CD14-positive monocyte (primary cell): ENCODE measurements at regions not wholly inside any gene's neighbourhood (a gene's known extent, or its start where the extent isn't known, plus 50 kb on each side); places are given as distances from the start of the nearest gene placed in this dataset.
"Not testable (repeated sequence)": the region's sequence is repeated elsewhere in the genome, so short reads cannot be mapped to it uniquely, and the experiment has no call there.

Source experiments
- DNase-seq, 3 donors: peaks; one replicate each; pipeline ENCODE4 v3.0.0-alpha.2; 2011 to 2022
- H2AFZ ChIP-seq: 2 replicates; pipeline ENCODE4 v1.6.0; 2012; ENCODE audit warnings: mild to moderate bottlenecking, low read depth, low read length, inconsistent platforms; ENCODE audit not compliant: insufficient read depth, poor library complexity, severe bottlenecking
- H3K27ac ChIP-seq, 2 donors: 1 replicate in 1 of 2; 2 replicates in 1 of 2; pipeline ENCODE4 v1.5.1; 2012 to 2013; ENCODE audit warnings: low read length in 2 of 2, control low read depth in 1 of 2, inconsistent platforms in 1 of 2, low read depth in 1 of 2, mild to moderate bottlenecking in 1 of 2
- H3K27me3 ChIP-seq, 2 donors: one replicate each; pipeline versions ENCODE4 v1.6.0 to v1.6.1; 2011 to 2013; ENCODE audit warnings: low read length in 2 of 2; ENCODE audit not compliant: control insufficient read depth in 2 of 2, insufficient read depth in 2 of 2
- H3K36me3 ChIP-seq, 2 donors: replicated peaks in 1 of 2; 1 replicate in 1 of 2; 2 replicates in 1 of 2; pipeline versions ENCODE4 v1.5.1 to v1.6.1; 2012 to 2013; ENCODE audit warnings: low read length in 2 of 2, control low read depth in 1 of 2, inconsistent platforms in 1 of 2, mild to moderate bottlenecking in 1 of 2; ENCODE audit not compliant: insufficient read depth in 2 of 2, control insufficient read depth in 1 of 2
- H3K4me1 ChIP-seq, 2 donors: 1 replicate in 1 of 2; 2 replicates in 1 of 2; pipeline versions ENCODE4 v1.5.1 to v1.6.1; 2012 to 2013; ENCODE audit warnings: low read length in 2 of 2, control low read depth in 1 of 2, inconsistent platforms in 1 of 2, mild to moderate bottlenecking in 1 of 2, moderate library complexity in 1 of 2; ENCODE audit not compliant: insufficient read depth in 2 of 2, control insufficient read depth in 1 of 2
- H3K4me2 ChIP-seq: replicated peaks from 2 replicates; pipeline ENCODE3; 2012; ENCODE audit warnings: low read length, moderate library complexity, mild to moderate bottlenecking; ENCODE audit not compliant: poor library complexity, severe bottlenecking; ENCODE audit errors: extremely low read depth
- H3K4me3 ChIP-seq, 3 experiments: fragments of 200-600 bp in 1 of 3; sonication (generic) in 1 of 3; replicated peaks in 1 of 3; 1 replicate in 2 of 3; 2 replicates in 1 of 3; pipeline ENCODE4 v1.5.1; 2011 to 2013; ENCODE audit warnings: low read length in 3 of 3, mild to moderate bottlenecking in 3 of 3, control low read depth in 2 of 3, low read depth in 2 of 3, inconsistent platforms in 1 of 3, moderate library complexity in 1 of 3
- H3K79me2 ChIP-seq: 2 replicates; pipeline ENCODE4 v1.6.0; 2012; ENCODE audit warnings: mild to moderate bottlenecking, control low read depth, inconsistent platforms, low read length, moderate library complexity; ENCODE audit not compliant: insufficient read depth
- H3K9ac ChIP-seq: 2 replicates; pipeline ENCODE4 v1.6.0; 2017; ENCODE audit warnings: low read length, mild to moderate bottlenecking; ENCODE audit not compliant: insufficient read depth, poor library complexity, severe bottlenecking
- H3K9me3 ChIP-seq, 2 donors: replicated peaks in 1 of 2; 1 replicate in 1 of 2; 2 replicates in 1 of 2; pipeline versions ENCODE4 v1.5.1 to v1.6.1; 2012 to 2013; ENCODE audit warnings: low read length in 2 of 2, control low read depth in 1 of 2; ENCODE audit not compliant: control insufficient read depth in 1 of 2, insufficient read depth in 1 of 2
- H4K20me1 ChIP-seq: 2 replicates; pipeline ENCODE4 v1.6.0; 2012; ENCODE audit warnings: mild to moderate bottlenecking, low read length, control low read depth, moderate library complexity; ENCODE audit not compliant: insufficient read depth
- H3K27ac Mint-ChIP-seq, 7 donors: one replicate each; pipeline ENCODE4 v1.8.0; 2020; ENCODE audit warnings: mild to moderate bottlenecking in 7 of 7, mixed read lengths in 7 of 7, moderate library complexity in 6 of 7, inconsistent platforms in 2 of 7
- H3K27me3 Mint-ChIP-seq, 3 donors: one replicate each; pipeline ENCODE4 v1.8.0; 2021 to 2022; ENCODE audit warnings: low read depth in 3 of 3, mild to moderate bottlenecking in 3 of 3, mixed read lengths in 3 of 3, moderate library complexity in 3 of 3, inconsistent platforms in 1 of 3
- H3K36me3 Mint-ChIP-seq, 2 donors: one replicate each; pipeline ENCODE4 v1.8.0; 2020; ENCODE audit warnings: mixed read lengths in 2 of 2, inconsistent platforms in 1 of 2, mild to moderate bottlenecking in 1 of 2
- H3K4me1 Mint-ChIP-seq: one replicate; pipeline ENCODE4 v1.8.0; 2020; ENCODE audit warnings: mild to moderate bottlenecking, mixed read lengths
- H3K4me3 Mint-ChIP-seq, 2 donors: one replicate each; pipeline ENCODE4 v1.8.0; 2020; ENCODE audit warnings: mild to moderate bottlenecking in 2 of 2, mixed read lengths in 2 of 2, moderate library complexity in 1 of 2
- H3K9me3 Mint-ChIP-seq, 7 donors: one replicate each; pipeline ENCODE4 v1.8.0; 2020 to 2022; ENCODE audit warnings: mixed read lengths in 7 of 7, mild to moderate bottlenecking in 6 of 7, moderate library complexity in 6 of 7, inconsistent platforms in 2 of 7
- CTCF ChIP-seq: fragments of 200-600 bp; IDR thresholded peaks from one replicate; pipeline ENCODE4 v1.8.0; 2022; ENCODE audit warnings: antibody characterized with exemption, mild to moderate bottlenecking
- WGBS: methylation state at CpG from one replicate; pipeline ENCODE4 v1.1.5; 2013; ENCODE audit warnings: missing lambda C conversion rate; ENCODE audit not compliant: insufficient coverage; 5-methylcytosine and 5-hydroxymethylcytosine counted together
- intact Hi-C, 2 donors: fragments of 100-400 bp; cut with micrococcal nuclease; formaldehyde crosslinking; loops; one replicate each; pipeline versions ENCODE4 v1.15.0 to v1.15.1; 2023

GRCh38 chr4:81326581-81326980, 111.6 kb upstream of the PRKG2 start:
- H3K9ac ChIP-seq = no peak overlapping the region
- no peak overlapping the region for H3K27ac Mint-ChIP-seq
- H3K9me3 ChIP-seq = peaks cover 0 to under 1% of the 10 kb centered on the region in 2 donors
- DNase-seq = no peak
- H3K9me3 Mint-ChIP-seq = peaks cover 0 to 11% (median 5%) of the 10 kb centered on the region in 7 donors
- TF ChIP-seq CTCF = no peak
- no peak overlapping the region for H3K27ac ChIP-seq
- H3K4me3 Mint-ChIP-seq = no peak overlapping the region
- no peak overlapping the region for H3K4me2 ChIP-seq
- no peaks in the 10 kb centered on the region for H3K36me3 Mint-ChIP-seq
- H3K4me1 Mint-ChIP-seq = no peaks in the 10 kb centered on the region
- no peaks in the 10 kb centered on the region for H3K4me1 ChIP-seq
- no peak overlapping the region for H3K4me3 ChIP-seq
- WGBS = no CpG with 5 or more reads among the region's 3 CpGs
- no peaks in the 10 kb centered on the region for H3K79me2 ChIP-seq
- H2AFZ ChIP-seq = no peak overlapping the region
- no peaks in the 10 kb centered on the region for H3K27me3 ChIP-seq
- no peaks in the 10 kb centered on the region for H3K36me3 ChIP-seq
- intact Hi-C loops = no loop called here
- no peaks in the 10 kb centered on the region for H4K20me1 ChIP-seq
- H3K27me3 Mint-ChIP-seq = peaks cover 0 to 1% (median 0%) of the 10 kb centered on the region in 3 donors

GRCh38 chr4:81324594-81324993, 109.6 kb upstream of the PRKG2 start:
- no CpG with 5 or more reads among the region's 3 CpGs for WGBS
- H3K4me3 Mint-ChIP-seq, H3K4me3 ChIP-seq, DNase-seq, H3K36me3 ChIP-seq, H3K9me3 ChIP-seq, H2AFZ ChIP-seq, H3K27me3 Mint-ChIP-seq, H3K27me3 ChIP-seq, intact Hi-C loops, H3K4me1 ChIP-seq, H3K9ac ChIP-seq, H3K79me2 ChIP-seq, H3K4me1 Mint-ChIP-seq, H3K4me2 ChIP-seq, H3K27ac Mint-ChIP-seq, H3K36me3 Mint-ChIP-seq, H4K20me1 ChIP-seq, H3K27ac ChIP-seq: not testable (repeated sequence)
- peaks cover 0 to 16% (median 5%) of the 10 kb centered on the region in 7 donors for H3K9me3 Mint-ChIP-seq
